NCI-H226 (cell line): ENCODE measurements at regions not wholly inside any gene's neighbourhood (a gene's known extent, or its start where the extent isn't known, plus 50 kb on each side); places are given as distances from the start of the nearest gene placed in this dataset.
"Not testable (repeated sequence)": the region's sequence is repeated elsewhere in the genome, so short reads cannot be mapped to it uniquely, and the experiment has no call there.

Experiments
- DNase-seq: peaks from one replicate; pipeline ENCODE4 v3.0.0-alpha.2; 2015

DNA sequence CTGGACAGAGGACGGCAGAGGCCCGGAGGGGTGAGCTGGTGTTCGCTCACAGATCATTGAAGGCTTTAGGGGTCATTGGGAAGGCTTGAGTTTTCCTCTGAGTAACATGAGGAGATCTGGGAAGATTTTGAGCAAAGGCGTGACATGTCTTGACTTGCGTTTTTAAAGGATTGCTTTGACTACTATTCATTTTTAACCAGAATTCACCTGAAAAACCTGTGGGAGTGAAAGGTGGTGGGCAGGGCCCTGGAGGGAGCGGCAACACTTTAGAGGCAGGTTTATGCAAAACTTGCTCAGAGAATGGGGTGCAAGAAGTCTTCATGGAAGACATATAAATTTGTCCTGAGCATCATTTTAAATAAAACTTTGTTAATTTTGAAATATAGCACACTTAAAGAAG, 72.2 kb upstream of the EEF1E1 start:
- DNase-seq = no peak

DNA sequence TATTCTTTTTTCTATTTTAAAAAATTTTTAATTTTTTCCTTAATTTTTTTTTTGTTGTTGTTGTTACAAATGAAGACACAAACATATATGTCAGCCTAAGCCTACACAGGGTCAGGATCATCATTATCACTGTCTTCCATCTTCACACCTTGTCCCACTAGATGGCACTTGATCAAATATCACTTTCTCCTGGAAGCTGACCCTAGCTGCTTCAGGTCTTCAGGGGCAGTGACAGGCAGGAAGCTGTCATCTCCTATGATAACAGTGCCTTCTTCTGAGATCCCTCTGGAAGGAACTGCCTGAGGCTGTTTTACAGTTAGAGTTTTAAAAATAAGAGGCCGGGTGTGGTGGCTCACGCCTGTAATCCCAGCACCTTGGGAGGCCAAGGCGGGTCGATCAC, 70.2 kb upstream of the EEF1E1 start:
- no peak for DNase-seq

DNA sequence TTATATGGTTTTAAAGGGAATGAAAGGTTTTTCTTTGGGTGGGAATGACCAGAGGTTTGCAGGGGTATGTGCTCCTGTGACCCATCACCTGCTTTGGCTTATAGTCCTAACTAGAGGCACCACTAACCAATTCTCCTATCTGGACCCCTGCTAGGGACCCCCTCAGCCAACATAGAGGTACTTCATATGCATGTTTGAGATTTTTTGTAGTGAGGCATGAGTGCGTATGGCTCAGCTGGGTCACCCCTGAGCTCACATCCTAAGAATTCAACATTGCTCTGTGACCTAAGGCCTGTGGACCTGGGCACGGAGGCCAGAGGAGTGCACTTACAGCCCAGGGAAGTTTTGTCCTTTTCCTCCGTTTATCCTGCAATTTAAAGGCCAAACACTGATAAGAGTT, 68.4 kb upstream of the EEF1E1 start:
- DNase-seq = no peak

DNA sequence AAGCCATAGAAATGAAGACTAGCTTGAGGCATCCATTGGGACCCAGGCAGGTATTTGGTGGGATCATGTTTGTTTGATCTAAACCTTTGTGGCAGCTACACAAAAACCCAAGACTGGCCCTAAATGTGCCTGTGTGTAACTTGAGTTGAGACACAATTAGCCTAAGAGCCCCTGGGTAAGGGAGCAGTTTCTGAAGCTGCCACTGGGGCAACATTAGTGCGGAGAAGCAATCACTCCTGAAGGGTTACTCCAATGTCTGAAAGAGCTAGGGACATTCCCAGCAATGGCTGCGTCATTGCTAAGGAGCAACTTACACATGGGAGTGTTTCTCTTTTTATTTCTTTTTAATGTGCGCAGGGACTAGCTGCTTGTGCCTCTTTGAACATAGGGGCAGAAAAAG, 67.9 kb upstream of the EEF1E1 start:
- no peak for DNase-seq

DNA sequence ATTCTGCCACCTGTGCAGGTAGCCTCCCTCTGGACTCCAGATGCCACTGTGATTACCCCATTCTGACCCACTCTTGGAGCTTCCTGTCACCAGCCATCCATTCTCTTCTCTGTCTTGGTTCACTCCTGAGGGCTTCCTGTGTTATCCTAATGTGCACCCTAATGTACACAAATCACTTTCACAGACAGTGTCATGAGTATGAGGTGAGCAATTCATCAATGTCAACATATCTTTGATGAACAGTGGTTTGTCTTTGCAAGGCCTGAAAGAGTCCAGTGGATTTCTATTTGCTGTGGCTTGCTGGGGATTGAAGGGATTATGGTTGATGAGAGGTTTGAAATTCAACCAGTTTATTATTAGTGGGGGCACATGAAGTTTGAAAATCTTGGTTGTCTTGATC, 63.8 kb upstream of the EEF1E1 start:
- DNase-seq = no peak

DNA sequence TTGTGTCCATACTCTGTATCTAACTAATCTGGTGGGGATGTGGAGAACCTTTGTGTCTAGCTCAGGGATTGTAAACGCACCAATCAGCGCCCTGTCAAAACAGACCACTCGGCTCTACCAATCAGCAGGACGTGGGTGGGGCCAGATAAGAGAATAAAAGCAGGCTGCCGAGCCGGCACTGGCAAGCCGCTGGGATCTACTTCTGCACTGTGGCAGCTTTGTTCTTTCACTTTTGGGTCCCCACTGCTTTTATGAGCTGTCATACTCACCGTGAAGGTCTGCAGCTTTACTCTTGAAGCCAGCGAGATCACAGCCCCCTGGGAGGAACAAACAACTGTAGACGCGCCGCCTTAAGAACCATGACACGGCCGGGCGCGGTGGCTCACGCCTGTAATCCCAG, 62.7 kb upstream of the EEF1E1 start:
- DNase-seq = not testable (repeated sequence)

DNA sequence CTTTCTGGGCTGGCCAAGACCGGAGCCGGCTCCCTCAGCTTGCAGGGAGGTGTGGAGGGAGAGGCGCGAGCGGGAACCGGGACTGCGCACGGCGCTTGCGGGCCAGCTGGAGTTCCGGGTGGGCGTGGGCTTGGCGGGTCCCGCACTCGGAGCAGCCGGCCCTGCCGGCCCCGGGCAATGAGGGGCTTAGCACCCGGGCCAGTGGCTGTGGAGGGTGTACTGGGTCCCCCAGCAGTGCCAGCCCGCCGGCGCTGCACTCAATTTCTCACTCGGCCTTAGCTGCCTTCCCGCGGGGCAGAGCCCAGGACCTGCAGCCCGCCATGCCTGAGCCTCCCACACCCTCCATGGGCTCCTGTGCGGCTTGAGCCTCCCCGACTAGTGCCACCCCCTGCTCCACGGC, 61.9 kb upstream of the EEF1E1 start:
- DNase-seq = not testable (repeated sequence)

DNA sequence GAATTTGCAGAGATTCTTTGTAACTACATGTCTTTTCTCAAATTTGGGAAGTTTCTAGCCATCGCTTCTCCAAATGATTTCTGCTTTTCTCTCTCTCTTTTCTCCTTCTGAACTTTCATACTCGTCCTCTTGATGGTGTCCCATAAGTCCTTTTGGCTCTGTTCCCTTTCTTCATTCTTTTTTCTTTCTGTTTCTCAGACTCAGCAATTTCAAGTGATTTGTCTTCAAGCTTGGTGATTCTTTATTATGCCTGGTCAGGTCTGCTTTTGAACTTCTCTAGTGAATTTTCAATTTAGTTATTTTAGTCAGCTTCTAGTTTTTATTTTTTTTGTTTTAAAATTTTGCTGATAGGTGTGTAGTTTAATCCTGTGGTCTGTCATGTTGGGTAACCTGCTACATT, 57.6 kb upstream of the EEF1E1 start:
- DNase-seq = no peak

DNA sequence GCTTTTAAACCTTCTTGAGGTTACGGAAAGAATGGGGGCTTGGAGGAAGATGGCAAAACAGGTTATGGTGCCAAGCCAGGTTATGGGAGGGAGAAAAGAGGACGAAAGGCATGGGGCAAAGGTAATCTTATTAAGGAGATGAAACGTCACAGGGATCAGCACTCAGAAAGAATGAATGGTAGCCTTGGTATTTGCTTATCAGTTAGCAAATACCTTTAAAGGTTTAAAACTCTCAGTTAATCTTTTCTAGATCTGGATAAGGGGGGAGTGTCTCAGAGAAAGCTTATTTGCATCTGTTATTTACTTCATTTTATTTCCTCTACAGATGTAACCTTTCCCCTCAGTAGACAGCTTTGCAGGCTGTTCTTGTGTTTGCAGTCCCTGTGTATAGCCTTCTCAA, 55.5 kb upstream of the EEF1E1 start:
- peak; percentile 64 for DNase-seq

DNA sequence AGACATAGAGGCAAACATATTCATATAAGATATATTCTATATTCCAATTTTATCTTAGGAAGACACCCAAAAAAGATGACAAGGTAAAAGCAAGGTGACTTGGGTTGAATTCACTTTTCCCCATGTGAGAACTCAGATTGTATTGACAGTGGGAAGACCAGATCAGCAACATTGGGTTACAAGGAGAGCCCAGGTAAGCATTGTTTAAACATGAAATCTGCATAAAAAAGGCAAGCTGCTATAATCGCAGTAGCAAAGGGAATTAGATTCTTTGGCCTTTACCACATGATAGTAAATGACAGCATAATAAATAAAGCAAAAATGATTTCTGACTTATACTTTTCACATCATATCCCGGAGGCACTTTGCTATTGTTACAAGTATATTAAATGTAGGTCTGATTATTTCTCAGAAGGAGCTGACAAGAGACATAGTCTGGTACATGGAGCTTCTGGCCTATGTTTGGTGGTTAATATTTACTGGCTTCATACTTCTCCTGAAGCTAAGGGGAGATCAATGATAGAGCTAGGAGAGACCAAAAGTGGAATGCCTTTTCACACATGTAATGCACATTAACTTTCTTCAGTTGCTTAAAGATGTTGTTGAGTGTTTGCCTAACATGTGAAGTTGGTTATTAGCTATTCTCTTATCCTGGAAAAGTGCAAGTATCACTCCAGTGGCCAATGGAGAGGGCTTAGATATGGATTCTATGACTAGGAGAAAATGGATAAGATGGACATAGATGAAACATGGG, 53.1 kb upstream of the EEF1E1 start:
- DNase-seq = no peak
